ENCODE measurements at regions not wholly inside any gene's neighbourhood (a gene's known extent, or its start where the extent isn't known, plus 50 kb on each side); places are given as distances from the start of the nearest gene placed in this dataset.

- no peak for DNase-seq (ENCODE audit: extremely low read depth in 1 of 2, low read depth in 1 of 2)
Measured at GRCh38 chr17:77001487-77001886, 133.3 kb downstream of the MGAT5B start.

GRCh38 chr17:77002103-77003045 is 134.2 kb downstream of the MGAT5B start:
- no peak for DNase-seq (ENCODE audit: extremely low read depth in 1 of 2, low read depth in 1 of 2)

DNA sequence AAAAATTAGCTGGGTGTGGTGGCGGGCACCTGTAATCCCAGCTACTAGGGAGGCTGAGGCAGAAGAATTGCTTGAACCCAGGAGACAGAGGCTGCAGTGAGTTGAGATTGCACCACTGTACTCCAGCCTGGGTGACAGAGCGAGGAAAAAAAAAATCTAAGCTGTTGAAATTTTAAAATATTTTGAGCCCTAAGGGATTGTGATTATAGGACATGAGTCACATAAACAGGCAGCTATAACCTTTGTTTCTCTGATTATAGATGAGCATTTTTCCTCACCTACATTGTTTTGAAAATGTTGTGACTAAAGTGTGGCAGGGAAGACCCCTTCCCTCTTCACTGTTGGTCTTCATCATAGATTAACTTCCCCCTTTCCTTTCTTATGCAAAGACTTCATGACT is 135.5 kb downstream of the MGAT5B start:
- no peak for DNase-seq (ENCODE audit: extremely low read depth in 1 of 2, low read depth in 1 of 2)

GRCh38 chr17:77006971-77007649 is 133.7 kb upstream of the SEC14L1 start:
- DNase-seq (ENCODE audit: extremely low read depth in 1 of 2, low read depth in 1 of 2), result no peak

DNA sequence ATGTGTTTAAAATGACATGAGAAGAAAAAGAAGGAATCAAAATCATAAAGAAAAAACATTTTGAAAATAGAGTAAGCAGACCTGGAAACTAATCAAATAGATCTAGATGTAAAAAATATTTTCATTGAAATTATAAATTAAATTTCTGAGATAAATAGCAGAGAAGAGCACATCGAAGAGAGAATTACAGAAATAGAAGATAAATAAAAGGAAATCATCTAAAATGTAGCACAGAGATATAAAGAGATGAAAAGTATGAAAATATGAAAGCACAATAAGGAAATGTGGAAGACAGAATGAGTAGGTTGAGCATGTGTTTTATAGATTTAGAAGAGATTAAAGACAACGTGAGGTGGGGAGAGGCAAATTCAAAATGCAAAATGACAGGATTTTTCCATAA is 130.9 kb upstream of the SEC14L1 start:
- no peak for DNase-seq (ENCODE audit: extremely low read depth in 1 of 2, low read depth in 1 of 2)

DNA sequence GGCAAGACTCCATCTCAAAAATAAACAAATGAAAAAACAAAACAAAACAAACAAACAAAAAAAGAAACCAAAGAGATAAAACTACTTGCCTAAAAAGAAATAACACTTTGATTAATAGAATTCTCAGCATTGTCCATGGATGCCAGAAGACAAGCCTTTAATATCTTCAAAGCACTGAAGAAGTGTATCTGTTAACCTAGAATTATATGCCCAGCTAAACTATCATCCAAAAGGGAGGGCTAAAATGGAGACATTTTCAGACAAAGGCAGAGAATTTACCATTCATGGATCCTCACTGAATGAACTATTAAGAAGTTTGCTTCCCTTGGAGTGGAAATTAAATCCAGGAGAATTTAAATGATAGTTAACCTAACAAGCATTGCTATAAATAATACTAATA is 130.1 kb upstream of the SEC14L1 start:
- no peak for DNase-seq (ENCODE audit: extremely low read depth in 1 of 2, low read depth in 1 of 2)

DNA sequence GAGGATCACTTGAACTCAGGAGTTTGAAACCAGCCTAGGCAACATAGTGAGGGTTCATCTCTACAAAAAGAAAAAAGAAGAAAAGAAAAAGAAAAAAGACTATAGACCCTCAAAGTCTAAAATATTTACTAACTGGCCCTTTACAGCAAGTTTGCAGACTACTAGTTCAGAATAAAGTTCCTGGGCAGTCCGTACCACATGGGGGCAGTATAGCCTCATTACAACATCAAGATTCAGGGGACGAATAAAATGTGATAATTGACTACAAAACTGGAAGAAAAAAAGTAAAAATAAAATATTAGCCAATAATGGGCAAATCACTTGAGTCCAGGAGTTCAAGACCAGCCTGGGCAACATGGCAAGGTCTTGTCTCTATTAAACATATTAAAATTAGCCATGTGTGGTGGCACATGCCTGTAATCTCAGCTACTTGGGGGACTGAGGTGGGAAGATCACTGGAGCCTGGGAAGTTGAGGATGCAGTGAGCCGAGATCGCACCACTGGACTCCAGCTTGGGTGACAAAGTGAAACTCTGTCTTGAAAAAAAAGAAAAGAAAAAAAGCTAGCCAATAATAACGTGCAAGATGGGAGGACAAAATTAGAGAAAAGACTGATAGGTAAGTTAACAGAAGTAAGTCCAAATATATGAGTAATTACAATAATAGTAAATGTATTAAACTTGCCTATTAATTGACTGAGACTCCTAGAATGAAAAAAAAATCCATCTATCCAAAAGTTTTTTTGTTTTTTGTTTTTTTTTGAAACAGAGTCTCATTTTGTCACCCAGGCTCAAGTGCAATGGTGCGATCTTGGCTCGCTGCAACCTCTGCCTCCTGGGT is 129.4 kb upstream of the SEC14L1 start:
- DNase-seq (ENCODE audit: extremely low read depth in 1 of 2, low read depth in 1 of 2), result peak in 1 of 2 donors; percentile 16

DNA sequence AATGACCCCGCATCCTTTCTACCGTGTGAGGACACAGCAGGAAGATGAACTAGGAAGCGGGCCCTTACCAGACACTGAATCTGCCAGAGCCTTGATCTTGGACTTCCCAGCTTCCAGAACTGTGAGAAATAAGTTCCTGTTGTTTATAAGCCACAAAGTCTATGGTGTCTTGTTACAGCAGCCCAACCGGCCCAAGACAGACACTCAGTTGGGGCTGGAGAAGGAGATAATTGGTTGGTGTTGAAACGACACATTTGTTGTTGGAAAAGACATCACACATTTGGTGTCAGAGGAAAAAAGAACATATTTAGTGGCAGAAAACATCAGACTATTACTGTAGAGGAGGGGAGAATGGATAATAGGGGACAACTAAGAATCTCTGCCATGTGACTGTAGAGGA is 122.3 kb upstream of the SEC14L1 start:
- DNase-seq (ENCODE audit: extremely low read depth in 1 of 2, low read depth in 1 of 2), result no peak

GRCh38 chr17:77019893-77020379 is 120.8 kb upstream of the SEC14L1 start:
- no peak for DNase-seq (ENCODE audit: extremely low read depth in 1 of 2, low read depth in 1 of 2)

- DNase-seq (ENCODE audit: extremely low read depth in 1 of 2, low read depth in 1 of 2), result no peak
Measured at GRCh38 chr17:77020973-77021372, 119.8 kb upstream of the SEC14L1 start.

DNA sequence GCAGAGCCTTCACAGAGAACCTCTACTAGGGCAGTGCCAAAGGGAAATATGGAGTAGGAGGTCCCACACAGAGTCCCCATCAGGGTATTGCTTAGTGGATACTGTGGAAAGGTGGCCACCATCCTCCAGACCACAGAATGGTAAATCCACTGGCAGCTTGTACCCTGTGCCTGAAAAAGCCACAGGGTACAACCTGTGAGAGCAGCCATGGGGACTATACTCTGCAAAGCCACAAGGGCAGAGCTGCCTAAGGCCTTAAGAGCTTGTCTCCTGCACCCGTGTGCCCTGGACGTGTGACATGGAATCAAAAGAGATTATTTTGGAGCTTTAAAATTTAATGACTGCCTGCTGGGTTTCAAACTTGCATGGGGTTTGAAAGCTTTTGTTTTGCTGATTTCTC is 118.0 kb upstream of the SEC14L1 start:
- no peak for DNase-seq (ENCODE audit: extremely low read depth in 1 of 2, low read depth in 1 of 2)

- no peak for DNase-seq (ENCODE audit: extremely low read depth in 1 of 2, low read depth in 1 of 2)
Measured at GRCh38 chr17:77025781-77026180, 115.0 kb upstream of the SEC14L1 start.

DNA sequence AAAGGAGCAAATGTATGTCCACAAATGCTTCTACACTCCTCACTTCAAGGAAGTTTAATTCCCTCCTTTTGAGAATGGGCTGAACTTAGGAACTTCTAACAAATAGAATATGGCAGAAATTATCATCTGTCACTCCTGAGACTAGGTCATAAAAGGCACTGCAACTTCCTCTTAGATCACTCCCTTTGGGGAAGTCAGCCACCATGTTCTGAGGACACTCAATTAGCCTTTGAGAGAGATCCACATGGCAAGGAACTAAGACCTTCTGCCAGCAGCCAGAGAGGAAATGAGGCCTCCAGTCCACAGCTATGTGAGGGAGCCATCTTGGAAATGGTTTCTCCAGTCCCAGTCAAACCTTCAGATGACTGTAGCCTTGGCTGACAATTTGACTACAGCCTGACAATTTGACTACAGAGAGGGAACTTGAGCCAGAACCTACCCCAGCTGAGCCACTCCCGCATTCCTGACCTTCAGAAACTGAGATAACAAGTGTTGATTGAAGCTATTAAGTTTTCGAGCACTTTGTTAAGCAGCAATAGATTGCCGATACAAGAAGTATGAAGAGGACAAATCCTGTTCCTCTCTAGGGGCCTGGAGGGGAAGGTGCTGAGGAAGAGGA is 113.4 kb upstream of the SEC14L1 start:
- DNase-seq (ENCODE audit: extremely low read depth in 1 of 2, low read depth in 1 of 2), result no peak

DNA sequence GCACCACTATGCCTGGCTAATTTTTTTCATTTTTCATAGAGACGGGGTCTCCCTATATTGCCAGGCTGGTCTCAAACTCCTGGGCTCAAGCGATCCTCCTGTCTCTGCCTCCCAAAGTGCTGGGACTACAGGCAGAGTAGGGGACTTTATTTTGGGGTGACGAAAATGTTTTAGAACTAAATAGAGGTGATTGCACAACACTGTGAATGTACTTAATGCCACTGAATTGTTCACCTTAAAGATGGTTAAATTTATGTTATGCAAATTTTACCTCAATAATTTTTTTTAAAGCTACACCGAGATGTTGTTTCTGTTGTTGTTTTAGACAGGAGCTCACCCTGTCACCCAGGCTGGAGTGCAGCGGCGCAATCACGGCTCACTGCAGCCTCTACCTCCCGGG is 111.9 kb upstream of the SEC14L1 start:
- no peak for DNase-seq (ENCODE audit: extremely low read depth in 1 of 2, low read depth in 1 of 2)

DNA sequence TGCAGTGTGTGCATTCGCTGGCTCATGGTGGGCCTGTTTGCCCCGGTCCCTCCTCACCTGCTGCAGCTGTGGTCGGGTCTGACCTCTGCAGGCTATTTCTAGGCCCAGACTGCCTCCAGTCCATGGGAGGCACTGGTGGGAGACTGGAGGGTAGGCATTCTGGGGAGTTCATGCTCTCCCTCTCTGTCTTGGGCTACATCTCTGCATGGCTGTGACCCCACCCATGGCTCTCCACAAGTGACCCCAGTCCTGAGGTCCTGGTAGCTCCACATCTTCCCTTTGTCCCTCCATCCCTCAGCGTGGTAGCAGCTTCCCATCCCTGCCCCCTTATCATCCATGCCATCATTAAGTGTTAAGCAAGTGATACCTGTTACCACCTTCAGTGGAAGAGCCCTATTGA is 107.8 kb upstream of the SEC14L1 start:
- no peak for DNase-seq (ENCODE audit: extremely low read depth in 1 of 2, low read depth in 1 of 2)

DNA sequence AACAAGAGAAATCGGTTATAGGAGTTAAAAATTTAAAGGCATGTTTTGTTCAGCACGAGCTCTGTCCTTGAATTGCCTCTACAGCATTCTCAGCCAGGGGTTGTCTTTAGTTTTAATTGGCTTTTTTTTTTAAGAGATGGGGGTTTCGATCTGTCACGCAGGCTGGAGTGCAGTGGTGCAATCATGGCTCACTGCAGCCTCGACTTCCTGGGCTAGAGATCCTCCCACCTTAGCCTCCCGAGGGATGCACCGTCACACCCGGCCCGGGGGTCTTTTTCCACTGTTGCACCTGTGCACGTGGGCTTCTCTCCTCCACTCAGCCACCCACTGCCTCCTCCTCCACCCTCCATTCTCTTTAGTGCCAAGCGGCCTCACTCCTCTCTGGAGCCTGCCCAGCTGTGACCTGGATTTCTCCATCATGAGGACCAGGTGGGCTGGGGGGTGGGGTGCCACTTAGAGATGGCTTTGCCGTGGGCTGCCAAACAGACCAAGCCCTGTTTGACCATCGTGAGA is 106.8 kb upstream of the SEC14L1 start:
- no peak for DNase-seq (ENCODE audit: extremely low read depth in 1 of 2, low read depth in 1 of 2)

- no peak for DNase-seq (ENCODE audit: extremely low read depth in 1 of 2, low read depth in 1 of 2)
Measured at GRCh38 chr17:77034677-77035424, 105.9 kb upstream of the SEC14L1 start.

- DNase-seq (ENCODE audit: extremely low read depth in 1 of 2, low read depth in 1 of 2), result no peak
Measured at GRCh38 chr17:77035526-77035925, 105.2 kb upstream of the SEC14L1 start.

- DNase-seq (ENCODE audit: extremely low read depth in 1 of 2, low read depth in 1 of 2), result no peak
Measured at GRCh38 chr17:77036136-77036840, 104.5 kb upstream of the SEC14L1 start.
